H9 (cell line): ENCODE measurements at regions not wholly inside any gene's neighbourhood (a gene's known extent, or its start where the extent isn't known, plus 50 kb on each side); places are given as distances from the start of the nearest gene placed in this dataset.

Source experiments
- DNase-seq: peaks from one replicate; pipeline ENCODE4 v3.0.0-alpha.2; 2017
- H2AFZ ChIP-seq: one replicate; pipeline ENCODE4 v1.6.1; 2013; ENCODE audit warnings: mild to moderate bottlenecking, low read length, control low read depth, moderate library complexity
- H2AK5ac ChIP-seq: 2 replicates; pipeline ENCODE4 v1.6.1; 2013; ENCODE audit warnings: low read length, control low read depth, mixed read lengths; ENCODE audit not compliant: insufficient read length
- H2BK120ac ChIP-seq: one replicate; pipeline ENCODE4 v1.6.1; 2013; ENCODE audit warnings: low read depth, mild to moderate bottlenecking, low read length, control low read depth, inconsistent platforms; ENCODE audit not compliant: poor library complexity, severe bottlenecking
- H2BK12ac ChIP-seq: 2 replicates; pipeline ENCODE4 v1.6.1; 2013; ENCODE audit warnings: low read length, control low read depth, mixed read lengths, low read depth; ENCODE audit not compliant: insufficient read length
- H2BK15ac ChIP-seq: 2 replicates; pipeline ENCODE4 v1.6.1; 2013; ENCODE audit warnings: low read depth, low read length, control low read depth
- H2BK20ac ChIP-seq: one replicate; pipeline ENCODE4 v1.6.1; 2013; ENCODE audit warnings: low read depth, mild to moderate bottlenecking, low read length, control low read depth, inconsistent platforms; ENCODE audit not compliant: poor library complexity, severe bottlenecking
- H2BK5ac ChIP-seq: 2 replicates; pipeline ENCODE4 v1.6.1; 2013; ENCODE audit warnings: low read length, control low read depth, mixed read lengths; ENCODE audit not compliant: insufficient read length
- H3K14ac ChIP-seq: 2 replicates; pipeline ENCODE4 v1.6.1; 2013; ENCODE audit warnings: low read length, control low read depth; ENCODE audit not compliant: insufficient read depth
- H3K18ac ChIP-seq: 2 replicates; pipeline ENCODE4 v1.6.1; 2013; ENCODE audit warnings: low read depth, mild to moderate bottlenecking, mixed read lengths, low read length, control low read depth; ENCODE audit not compliant: insufficient read length
- H3K23ac ChIP-seq: 2 replicates; pipeline ENCODE4 v1.6.1; 2013; ENCODE audit warnings: low read length, control low read depth, mixed read lengths, low read depth; ENCODE audit not compliant: insufficient read length
- H3K23me2 ChIP-seq: 2 replicates; pipeline ENCODE4 v1.6.1; 2013; ENCODE audit warnings: low read depth, mild to moderate bottlenecking, mixed read lengths, low read length, control low read depth; ENCODE audit not compliant: insufficient read length, poor library complexity, severe bottlenecking
- H3K27ac ChIP-seq: 2 replicates; pipeline ENCODE4 v1.5.1; 2013; ENCODE audit warnings: low read length, control low read depth, mixed read lengths, low read depth; ENCODE audit not compliant: insufficient read length
- H3K27me3 ChIP-seq: 2 replicates; pipeline ENCODE4 v1.6.1; 2013; ENCODE audit warnings: low read length, control low read depth, inconsistent platforms; ENCODE audit not compliant: insufficient read depth
- H3K4ac ChIP-seq: 2 replicates; pipeline ENCODE4 v1.6.1; 2013; ENCODE audit warnings: low read depth, mild to moderate bottlenecking, control low read depth, inconsistent platforms, low read length, moderate library complexity
- H3K4me1 ChIP-seq: 2 replicates; pipeline ENCODE4 v1.6.1; 2013; ENCODE audit warnings: low read length, control low read depth, inconsistent platforms; ENCODE audit not compliant: insufficient read depth
- H3K4me2 ChIP-seq: 2 replicates; pipeline ENCODE4 v1.6.1; 2013; ENCODE audit warnings: low read length, control low read depth, mixed read lengths; ENCODE audit not compliant: insufficient read length, insufficient read depth
- H3K56ac ChIP-seq: 2 replicates; pipeline ENCODE4 v1.6.1; 2013; ENCODE audit warnings: low read depth, mild to moderate bottlenecking, mixed read lengths, low read length, control low read depth; ENCODE audit not compliant: insufficient read length
- H3K79me1 ChIP-seq: 2 replicates; pipeline ENCODE4 v1.6.1; 2013; ENCODE audit warnings: low read depth, mild to moderate bottlenecking, moderate library complexity, low read length, control low read depth, inconsistent platforms; ENCODE audit not compliant: insufficient read depth, poor library complexity, severe bottlenecking
- H3K79me2 ChIP-seq: 2 replicates; pipeline ENCODE4 v1.6.1; 2013; ENCODE audit warnings: low read length, control low read depth, inconsistent platforms; ENCODE audit not compliant: insufficient read depth
- H3K9ac ChIP-seq: 2 replicates; pipeline ENCODE4 v1.6.1; 2013; ENCODE audit warnings: low read length, control low read depth, mixed read lengths; ENCODE audit not compliant: insufficient read length; ENCODE audit errors: extremely low read depth
- H3K9me3 ChIP-seq: one replicate; pipeline ENCODE4 v1.6.1; 2013; ENCODE audit warnings: low read depth, low read length, inconsistent platforms; ENCODE audit not compliant: control insufficient read depth
- H3T11ph ChIP-seq: one replicate; pipeline ENCODE4 v1.6.1; 2013; ENCODE audit warnings: mild to moderate bottlenecking, low read length, control low read depth, inconsistent platforms
- H4K20me1 ChIP-seq: one replicate; pipeline ENCODE4 v1.6.1; 2013; ENCODE audit not compliant: control insufficient read depth, insufficient read length, insufficient read depth
- H4K5ac ChIP-seq: 2 replicates; pipeline ENCODE4 v1.6.1; 2013; ENCODE audit warnings: low read depth, mild to moderate bottlenecking, mixed read lengths, low read length, control low read depth; ENCODE audit not compliant: insufficient read length
- H4K8ac ChIP-seq: replicated peaks from 2 replicates; pipeline ENCODE4 v1.6.1; 2013; ENCODE audit warnings: low read length, control low read depth, mixed read lengths, low read depth; ENCODE audit not compliant: insufficient read length
- H4K91ac ChIP-seq: 2 replicates; pipeline ENCODE4 v1.6.1; 2013; ENCODE audit warnings: low read depth, mild to moderate bottlenecking, moderate library complexity, mixed read lengths, low read length, control low read depth; ENCODE audit not compliant: insufficient read length
- H3K27ac Mint-ChIP-seq, 3 experiments: 2 replicates in 2 of 3; 3 replicates in 1 of 3; pipeline ENCODE4 v1.8.0; 2020 to 2021; ENCODE audit warnings: mixed read lengths in 3 of 3, mild to moderate bottlenecking in 1 of 3, moderate library complexity in 1 of 3
- H3K27me3 Mint-ChIP-seq: 2 replicates; pipeline ENCODE4 v1.8.0; 2021; ENCODE audit warnings: low read depth, mild to moderate bottlenecking, moderate library complexity, mixed read lengths
- H3K36me3 Mint-ChIP-seq, 3 experiments: 2 replicates in 2 of 3; 3 replicates in 1 of 3; pipeline ENCODE4 v1.8.0; 2020 to 2021; ENCODE audit warnings: low read depth in 3 of 3, mixed read lengths in 3 of 3; ENCODE audit not compliant: insufficient read depth in 1 of 3
- H3K4me1 Mint-ChIP-seq, 2 experiments: 2 replicates each; pipeline ENCODE4 v1.8.0; 2020; ENCODE audit warnings: mixed read lengths in 2 of 2
- H3K4me3 Mint-ChIP-seq, 2 experiments: 2 replicates in 1 of 2; 3 replicates in 1 of 2; pipeline ENCODE4 v1.8.0; 2020 to 2021; ENCODE audit warnings: mild to moderate bottlenecking in 2 of 2, mixed read lengths in 2 of 2, moderate library complexity in 1 of 2
- H3K9me3 Mint-ChIP-seq, 2 experiments: 2 replicates in 1 of 2; 3 replicates in 1 of 2; pipeline ENCODE4 v1.8.0; 2020; ENCODE audit warnings: mild to moderate bottlenecking in 2 of 2, mixed read lengths in 2 of 2, moderate library complexity in 1 of 2
- CTCF ChIP-seq: fragments of 200-600 bp; sonication (generic); conservative IDR thresholded peaks from 3 replicates; pipeline ENCODE4 v1.8.0; 2021; ENCODE audit warnings: antibody characterized with exemption, mild to moderate bottlenecking
- WGBS: extraction: QIAGEN DNeasy Blood & Tissue Kit; methylation state at CpG from one replicate; pipeline ENCODE4 v1.1.7; 2013; ENCODE audit warnings: missing lambda C conversion rate, low lambda C conversion rate, mixed read lengths; ENCODE audit not compliant: insufficient read length; ENCODE audit errors: extremely low coverage; 5-methylcytosine and 5-hydroxymethylcytosine counted together

DNA sequence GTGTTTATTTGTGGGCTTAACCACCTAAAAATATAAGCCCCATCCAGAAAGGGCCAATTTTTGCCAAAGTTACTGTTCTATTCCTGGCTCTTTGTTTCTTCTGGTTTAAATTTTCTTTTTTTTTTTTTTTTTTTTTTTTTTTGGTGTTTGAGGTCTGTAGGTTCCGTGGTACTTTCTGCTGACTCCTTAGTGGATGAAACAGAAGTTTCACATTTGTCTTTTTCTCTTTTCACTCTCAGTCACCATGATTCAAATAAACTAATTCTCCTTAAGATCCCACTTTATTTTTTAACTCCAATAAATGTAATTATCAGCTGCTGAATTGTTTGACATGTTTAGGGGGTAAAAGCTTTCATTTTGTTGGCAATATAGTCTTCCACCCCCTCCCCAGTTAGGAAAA lies 322.3 kb downstream of the CHRM3 start:
- H3K9ac ChIP-seq = no peak overlapping the region
- H2BK20ac ChIP-seq = no peak overlapping the region
- H3K4me1 ChIP-seq = peaks cover 2% of the 10 kb centered on the region; the same call in 1 of the 2 replicates
- no peak overlapping the region for H2BK5ac ChIP-seq
- no peaks in the 10 kb centered on the region for H3K9me3 ChIP-seq
- no peak overlapping the region for H2AK5ac ChIP-seq
- no peaks in the 10 kb centered on the region for H3K79me2 ChIP-seq
- H2AFZ ChIP-seq = no peak overlapping the region
- peaks cover 14 to 16% of the 10 kb centered on the region in 2 experiments for H3K4me1 Mint-ChIP-seq
- no peak overlapping the region for H3K23ac ChIP-seq
- H3K4me3 Mint-ChIP-seq = no peak overlapping the region
- TF ChIP-seq CTCF = no peak
- H4K8ac ChIP-seq = no peak overlapping the region
- no peak overlapping the region for H3K56ac ChIP-seq
- H3K14ac ChIP-seq = no peak overlapping the region
- no peaks in the 10 kb centered on the region for H3K36me3 Mint-ChIP-seq
- DNase-seq = no peak
- H3K79me1 ChIP-seq = no peaks in the 10 kb centered on the region
- peak overlapping the region in 1 of 3 experiments; percentile 37; a peak in 2 of 7 replicates for H3K27ac Mint-ChIP-seq
- H3K23me2 ChIP-seq = no peaks in the 10 kb centered on the region
- H3K4ac ChIP-seq = no peak overlapping the region
- H3K9me3 Mint-ChIP-seq = no peaks in the 10 kb centered on the region
- H3K4me2 ChIP-seq = no peak overlapping the region
- H3K18ac ChIP-seq = no peak overlapping the region
- H3K27ac ChIP-seq = no peak overlapping the region
- no CpG with 5 or more reads among the region's 1 CpG for WGBS
- no peaks in the 10 kb centered on the region for H3K27me3 ChIP-seq
- H3K27me3 Mint-ChIP-seq = no peaks in the 10 kb centered on the region
- H3T11ph ChIP-seq = no peak overlapping the region
- H2BK120ac ChIP-seq = no peak overlapping the region
- H4K91ac ChIP-seq = no peak overlapping the region
- H2BK15ac ChIP-seq = no peak overlapping the region
- no peak overlapping the region for H4K5ac ChIP-seq
- H4K20me1 ChIP-seq = no peaks in the 10 kb centered on the region
- H2BK12ac ChIP-seq = no peak overlapping the region
